ENCODE measurements at regions not wholly inside any gene's neighbourhood (a gene's known extent, or its start where the extent isn't known, plus 50 kb on each side); places are given as distances from the start of the nearest gene placed in this dataset.

DNA sequence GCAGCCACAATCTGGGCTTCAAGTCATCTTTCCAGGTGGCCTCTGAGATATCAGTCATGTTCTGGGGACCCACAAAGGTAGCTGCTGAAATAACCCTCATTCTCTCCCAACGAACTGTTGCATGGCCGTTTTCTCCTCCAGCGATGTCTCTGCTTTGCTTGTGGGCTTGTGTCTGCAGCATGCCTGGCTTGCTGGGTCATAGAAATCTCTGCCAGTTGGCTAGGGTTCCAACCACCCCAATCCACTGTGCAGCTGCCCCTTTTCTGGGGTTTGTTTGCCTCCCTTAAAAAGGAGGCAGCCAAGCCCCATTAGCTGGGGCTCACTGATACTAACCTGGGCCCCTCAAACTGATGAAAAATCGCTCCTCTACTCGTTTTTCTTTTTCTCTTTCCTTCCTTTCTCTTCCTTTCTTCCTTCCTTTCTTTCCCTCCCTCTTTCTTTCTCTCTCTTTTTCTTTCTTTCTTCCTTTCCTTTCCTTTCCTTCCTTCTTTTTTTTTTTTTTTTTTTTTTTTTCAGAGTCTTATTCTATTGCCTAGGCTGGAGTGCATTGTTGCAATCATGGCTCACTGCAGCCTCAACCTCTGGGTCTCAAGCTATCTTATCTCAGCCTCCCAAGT, 680.0 kb downstream of the EPHA4 start:
- no peak for DNase-seq

GRCh38 chr2:220893411-220893810, 678.7 kb downstream of the EPHA4 start:
- DNase-seq: no peak

DNA sequence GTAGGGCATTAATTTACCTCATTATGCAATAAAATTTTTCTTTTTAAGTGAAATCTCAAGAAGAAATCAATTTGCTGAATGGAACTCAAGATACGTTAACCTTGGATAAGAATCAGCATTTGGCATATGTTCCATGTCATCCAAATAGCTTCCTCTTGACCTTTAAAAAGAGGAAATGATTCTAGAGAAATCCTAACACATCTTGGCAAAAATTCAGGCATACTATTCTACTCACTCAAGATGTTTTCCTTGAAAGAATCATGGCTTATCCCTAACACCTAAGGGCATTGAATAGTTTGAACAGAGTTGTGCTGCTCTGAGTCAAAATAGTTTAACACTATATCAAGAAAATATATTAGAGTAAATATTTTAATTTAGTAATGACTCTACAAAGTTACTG, 678.0 kb downstream of the EPHA4 start:
- peak; percentile 4 for DNase-seq

DNA sequence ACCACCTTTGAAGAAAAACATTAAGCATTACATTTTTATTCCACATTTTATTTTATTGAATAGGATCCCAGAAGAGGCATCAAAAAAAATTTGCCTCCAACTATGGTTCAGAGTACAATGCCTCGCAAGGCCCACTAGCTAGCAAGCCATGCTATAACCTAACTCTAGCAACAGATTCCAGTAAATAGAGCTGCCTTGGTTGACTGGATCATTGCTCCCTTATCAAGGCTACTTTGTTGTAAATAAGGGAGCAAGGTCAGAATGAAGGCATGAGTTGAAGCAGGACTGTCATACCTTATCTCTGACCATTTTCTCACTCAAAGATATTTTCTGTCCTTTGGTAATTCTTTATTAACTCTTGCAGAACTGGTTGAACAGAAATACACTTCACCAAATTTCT, 672.6 kb downstream of the EPHA4 start:
- no peak for DNase-seq

GRCh38 chr2:220904015-220904414, 668.1 kb downstream of the EPHA4 start:
- no peak for DNase-seq

- DNase-seq: no peak
Observed at GRCh38 chr2:220913384-220913783, 658.7 kb downstream of the EPHA4 start.

- no peak for DNase-seq
Observed at GRCh38 chr2:220915092-220915623, 656.9 kb downstream of the EPHA4 start.

- DNase-seq: no peak
Observed at GRCh38 chr2:220916931-220917330, 655.2 kb downstream of the EPHA4 start.

DNA sequence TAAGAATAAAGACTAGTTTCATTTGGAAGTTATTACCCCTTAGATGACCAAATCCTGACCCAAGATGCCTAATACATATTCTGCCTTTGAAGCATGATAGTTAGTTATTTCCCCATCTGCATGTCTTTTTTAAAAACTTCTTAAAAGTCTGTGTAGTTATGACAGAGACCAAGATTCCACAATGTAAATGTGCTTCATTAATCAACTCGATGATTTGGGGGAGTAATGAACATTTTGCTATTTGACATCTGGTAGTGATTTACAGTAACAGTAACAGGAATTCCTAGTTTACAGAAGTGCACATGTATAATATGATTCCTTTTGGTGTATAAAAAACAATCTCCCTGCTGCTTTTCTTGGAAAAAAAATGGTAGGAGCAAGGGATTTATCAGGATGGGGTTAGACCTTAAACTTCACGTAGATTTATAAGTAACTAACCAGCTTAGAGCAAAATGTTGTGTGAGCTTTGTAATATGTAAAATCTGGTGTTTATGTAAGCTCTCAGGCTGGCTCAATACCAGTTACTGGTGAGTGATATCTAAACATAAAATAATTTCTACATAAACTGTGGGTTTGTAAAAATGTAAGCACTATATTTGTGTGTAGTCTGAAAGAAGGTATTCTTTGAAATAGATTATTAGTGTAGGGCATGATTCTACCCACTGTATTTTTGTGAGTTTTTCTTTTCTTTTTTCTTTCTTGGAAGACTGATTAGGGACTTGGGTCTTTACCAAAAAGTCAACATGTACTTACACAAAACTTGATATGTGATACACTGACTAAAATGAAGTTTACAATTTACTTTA, 641.6 kb downstream of the EPHA4 start:
- DNase-seq: no peak

- no peak for DNase-seq
Observed at GRCh38 chr2:220931491-220931890, 640.6 kb downstream of the EPHA4 start.

- no peak for DNase-seq
Observed at GRCh38 chr2:220932041-220932440, 640.1 kb downstream of the EPHA4 start.

- DNase-seq: no peak
Observed at GRCh38 chr2:220935789-220936321, 636.2 kb downstream of the EPHA4 start.

GRCh38 chr2:220936641-220937197, 635.4 kb downstream of the EPHA4 start:
- DNase-seq: no peak

DNA sequence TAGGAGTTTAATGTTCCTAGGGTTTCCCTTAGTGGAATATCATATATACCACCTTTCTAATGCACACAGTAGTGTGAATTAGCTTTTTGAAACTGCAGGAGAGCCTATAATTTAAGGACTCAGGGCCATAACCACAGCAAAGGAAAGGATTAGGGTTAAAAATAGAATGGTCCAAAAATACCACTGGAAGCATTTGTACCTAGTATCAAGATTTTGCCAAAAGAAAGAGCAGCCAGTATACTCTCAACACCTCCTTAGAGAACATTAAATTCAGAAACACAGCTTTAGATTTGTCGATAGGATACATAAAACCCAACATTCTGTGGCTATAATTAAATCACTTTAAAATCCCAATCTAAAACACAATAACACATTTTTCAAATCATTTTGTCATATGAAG, 634.9 kb downstream of the EPHA4 start:
- DNase-seq: no peak

GRCh38 chr2:220940646-220941045, 631.5 kb downstream of the EPHA4 start:
- DNase-seq: no peak

DNA sequence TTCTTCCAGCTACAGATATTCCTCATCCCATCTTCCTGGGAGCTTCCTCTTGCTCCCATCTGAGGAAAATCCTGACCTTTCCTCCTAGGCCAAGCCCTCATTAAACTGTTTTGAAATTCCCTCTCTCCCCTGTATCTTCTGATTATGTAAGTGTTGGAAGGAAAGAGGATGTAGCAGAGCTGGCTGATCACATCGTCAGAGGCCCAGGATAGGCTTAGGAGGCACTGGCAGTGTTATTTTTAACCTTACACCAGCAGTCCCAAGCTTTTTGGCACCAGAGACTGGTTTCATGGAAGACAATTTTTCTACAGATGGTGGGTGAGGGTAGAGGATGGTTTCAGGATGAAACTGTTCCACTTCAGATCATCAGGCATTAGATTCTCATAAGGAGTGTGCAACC, 630.4 kb downstream of the EPHA4 start:
- no peak for DNase-seq

GRCh38 chr2:220946552-220946951, 625.6 kb downstream of the EPHA4 start:
- no peak for DNase-seq

GRCh38 chr2:220948579-220948978, 623.5 kb downstream of the EPHA4 start:
- no peak for DNase-seq

DNA sequence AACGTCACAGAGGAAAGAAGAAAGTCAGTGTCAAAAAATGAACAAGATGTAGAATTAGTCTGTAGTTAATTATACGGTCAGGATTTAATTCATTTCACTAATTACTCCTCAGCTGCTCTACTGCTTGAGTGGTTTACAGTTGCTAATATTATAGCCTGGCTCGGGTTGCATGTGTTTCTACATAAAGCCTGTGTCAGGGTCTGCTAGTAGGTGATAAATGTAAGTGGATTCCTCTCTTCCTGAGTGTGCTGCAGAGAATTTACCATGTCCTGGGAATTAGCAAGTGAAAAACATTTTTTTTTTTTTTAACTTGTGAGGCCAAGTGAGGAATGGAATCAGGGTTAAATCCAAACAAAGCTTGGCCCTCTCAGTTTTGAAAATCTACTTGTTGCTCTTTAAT, 622.6 kb downstream of the EPHA4 start:
- DNase-seq: no peak

DNA sequence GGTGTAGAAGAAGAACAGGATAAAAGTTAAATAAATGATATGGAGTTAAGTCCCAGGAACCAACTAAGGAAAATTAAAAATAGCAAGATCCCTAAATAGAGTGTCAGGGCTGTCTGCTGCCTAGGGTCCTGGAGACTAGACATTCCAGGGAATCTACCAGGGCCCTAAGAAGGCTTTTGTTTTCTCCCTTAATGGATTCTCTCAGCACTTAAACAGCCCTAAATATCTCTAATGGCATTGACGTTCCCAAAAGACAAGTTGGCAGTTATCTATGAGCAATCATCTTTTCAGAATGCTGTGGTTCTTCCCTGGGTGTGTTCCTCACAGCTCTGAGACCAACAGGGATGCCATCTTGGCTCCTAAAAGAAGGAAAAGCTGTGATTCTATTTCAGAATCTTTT, 616.3 kb downstream of the EPHA4 start:
- DNase-seq: no peak

- no peak for DNase-seq
Observed at GRCh38 chr2:220956429-220956828, 615.7 kb downstream of the EPHA4 start.

DNA sequence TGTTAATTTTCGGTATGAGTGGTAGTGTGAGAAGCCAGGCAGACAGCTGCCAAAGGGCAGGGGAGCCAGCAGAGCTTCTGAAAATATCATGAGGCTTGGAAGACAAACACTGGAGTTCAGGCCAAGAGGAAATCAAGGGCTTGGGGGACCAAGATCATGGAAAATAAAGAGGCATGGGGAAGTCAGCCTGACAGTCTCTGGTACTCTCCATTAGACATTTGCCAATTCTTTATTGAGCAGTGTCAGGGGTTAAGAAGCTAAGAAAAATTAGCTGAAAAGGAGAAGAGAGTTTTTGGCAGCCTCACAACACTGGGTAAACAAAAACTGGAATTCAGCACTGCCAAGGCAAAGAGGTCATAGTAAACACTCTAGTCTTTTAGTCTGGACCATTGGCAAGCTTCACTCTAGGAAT, 612.7 kb downstream of the EPHA4 start:
- no peak for DNase-seq

GRCh38 chr2:220961143-220961860, 610.8 kb downstream of the EPHA4 start:
- no peak for DNase-seq

Measured in amniotic stem cell (primary cell).